A172 (cell line): ENCODE measurements at regions not wholly inside any gene's neighbourhood (a gene's known extent, or its start where the extent isn't known, plus 50 kb on each side); places are given as distances from the start of the nearest gene placed in this dataset.

Experiments used
- DNase-seq: peaks from one replicate; pipeline ENCODE4 v3.0.0-alpha.2; 2015; ENCODE audit warnings: low spot score

- DNase-seq: no peak
Observed at GRCh38 chr13:74000876-74001275, 133.3 kb downstream of the KLF12 start.

GRCh38 chr13:73998631-73999030, 135.6 kb downstream of the KLF12 start:
- no peak for DNase-seq

GRCh38 chr13:73997964-73998363, 136.2 kb downstream of the KLF12 start:
- no peak for DNase-seq

- DNase-seq: no peak
Observed at GRCh38 chr13:73996569-73996968, 137.6 kb downstream of the KLF12 start.

GRCh38 chr13:73995736-73996135, 138.5 kb downstream of the KLF12 start:
- DNase-seq: no peak

GRCh38 chr13:73993661-73994060, 140.5 kb downstream of the KLF12 start:
- no peak for DNase-seq

- DNase-seq: no peak
Observed at GRCh38 chr13:73991884-73992283, 142.3 kb downstream of the KLF12 start.

- DNase-seq: no peak
Observed at GRCh38 chr13:73991384-73991783, 142.8 kb downstream of the KLF12 start.

GRCh38 chr13:73989244-73989843, 144.9 kb downstream of the KLF12 start:
- no peak for DNase-seq

- DNase-seq: no peak
Observed at GRCh38 chr13:73988461-73988860, 145.7 kb downstream of the KLF12 start.

- no peak for DNase-seq
Observed at GRCh38 chr13:73987618-73988017, 146.6 kb downstream of the KLF12 start.

- DNase-seq: no peak
Observed at GRCh38 chr13:73985783-73986182, 148.4 kb downstream of the KLF12 start.

- DNase-seq: no peak
Observed at GRCh38 chr13:73984949-73985691, 149.1 kb downstream of the KLF12 start.

- no peak for DNase-seq
Observed at GRCh38 chr13:73984201-73984600, 150.0 kb downstream of the KLF12 start.

- DNase-seq: no peak
Observed at GRCh38 chr13:73983109-73983508, 151.1 kb downstream of the KLF12 start.

- DNase-seq: no peak
Observed at GRCh38 chr13:73981595-73981994, 152.6 kb downstream of the KLF12 start.

- no peak for DNase-seq
Observed at GRCh38 chr13:73975767-73976166, 158.4 kb downstream of the KLF12 start.

GRCh38 chr13:73974051-73974450, 160.2 kb downstream of the KLF12 start:
- no peak for DNase-seq

GRCh38 chr13:73973156-73973555, 161.0 kb downstream of the KLF12 start:
- no peak for DNase-seq

GRCh38 chr13:73972545-73972944, 161.7 kb downstream of the KLF12 start:
- no peak for DNase-seq

GRCh38 chr13:73971481-73971880, 162.7 kb downstream of the KLF12 start:
- DNase-seq: no peak

GRCh38 chr13:73970421-73971055, 163.7 kb downstream of the KLF12 start:
- DNase-seq: no peak
